ENCODE measurements at regions not wholly inside any gene's neighbourhood (a gene's known extent, or its start where the extent isn't known, plus 50 kb on each side); places are given as distances from the start of the nearest gene placed in this dataset.
A peak's percentile ranks its signal among the peaks of the same experiment; 100 is the strongest.

DNA sequence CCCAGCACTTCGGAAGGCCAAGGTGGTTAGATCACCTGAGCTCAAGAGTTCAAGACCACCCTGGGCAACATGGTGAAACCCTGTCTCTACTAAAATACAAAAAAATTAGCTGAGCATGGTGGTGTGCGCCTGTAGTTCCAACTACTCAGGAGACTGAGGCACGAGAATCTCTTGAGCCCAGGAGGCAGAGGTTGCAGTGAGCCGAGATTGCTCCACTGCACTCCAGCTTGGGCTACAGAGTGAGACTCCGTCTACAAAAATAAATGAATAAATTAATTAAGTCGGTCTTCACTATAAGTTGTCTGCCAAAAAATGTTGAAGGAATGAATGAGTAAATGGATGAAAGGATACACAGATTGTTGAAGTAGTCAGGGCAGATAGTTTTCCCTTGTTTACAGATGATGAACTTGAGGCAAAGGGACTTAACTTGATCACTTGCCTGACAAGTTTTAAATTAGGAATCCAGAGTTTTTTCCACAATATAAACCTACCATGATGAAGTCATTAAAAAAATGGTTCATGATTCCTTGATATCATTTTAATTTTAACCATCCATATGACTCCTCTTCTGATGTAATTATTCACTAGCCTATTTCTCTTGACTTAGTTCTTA is 130.8 kb downstream of the TLR5 start:
- Histone ChIP-seq H3K27ac (ENCODE audit: insufficient read depth, low read depth, low read length, poor library complexity, severe bottlenecking) (no peak overlapping the region), H3K27me3 (ENCODE audit: control insufficient read depth, insufficient read depth, low read length, poor library complexity, severe bottlenecking) (no peaks in the 10 kb centered on the region), H3K9me3 (ENCODE audit: control insufficient read depth, low read length) (no peaks in the 10 kb centered on the region), H3K4me3 (ENCODE audit: insufficient read depth, low read depth, low read length) (no peak overlapping the region), H3K36me3 (ENCODE audit: control insufficient read depth, insufficient read depth, low read length) (no peaks in the 10 kb centered on the region), H3K4me1 (ENCODE audit: control insufficient read depth, insufficient read depth, low read length) (peaks cover 55% of the 10 kb centered on the region)
- 89 to 92% methylated on average over 6 of the region's 6 CpGs for WGBS, 2 experiments

DNA sequence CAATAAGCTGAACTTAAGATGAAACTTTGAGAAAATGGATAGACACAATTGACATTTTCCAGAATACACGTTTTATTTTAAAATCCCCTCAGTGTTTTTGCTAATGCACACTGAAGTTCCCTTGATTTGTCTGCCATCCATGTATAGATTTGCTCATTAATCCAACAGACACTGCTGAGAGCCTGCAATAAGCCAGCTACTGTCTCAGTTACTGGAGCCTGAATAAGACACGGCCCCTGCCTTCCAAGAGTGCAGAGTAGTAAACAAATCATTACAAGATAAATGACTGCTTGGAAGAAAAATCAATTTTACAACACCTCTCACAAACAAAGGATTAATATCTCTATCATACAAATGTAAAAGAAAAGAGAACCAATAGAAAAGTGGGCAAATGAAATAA is 130.1 kb downstream of the TLR5 start:
- 66 to 81% methylated on average over 2 of the region's 2 CpGs for WGBS, 2 experiments
- H3K27ac ChIP-seq (ENCODE audit: insufficient read depth, low read depth, low read length, poor library complexity, severe bottlenecking), result no peak overlapping the region
- no peaks in the 10 kb centered on the region for H3K27me3 ChIP-seq (ENCODE audit: control insufficient read depth, insufficient read depth, low read length, poor library complexity, severe bottlenecking)
- peaks cover 49% of the 10 kb centered on the region for H3K4me1 ChIP-seq (ENCODE audit: control insufficient read depth, insufficient read depth, low read length)
- H3K36me3 ChIP-seq (ENCODE audit: control insufficient read depth, insufficient read depth, low read length), result no peaks in the 10 kb centered on the region
- no peaks in the 10 kb centered on the region for H3K9me3 ChIP-seq (ENCODE audit: control insufficient read depth, low read length)
- no peak overlapping the region for H3K4me3 ChIP-seq (ENCODE audit: insufficient read depth, low read depth, low read length)

DNA sequence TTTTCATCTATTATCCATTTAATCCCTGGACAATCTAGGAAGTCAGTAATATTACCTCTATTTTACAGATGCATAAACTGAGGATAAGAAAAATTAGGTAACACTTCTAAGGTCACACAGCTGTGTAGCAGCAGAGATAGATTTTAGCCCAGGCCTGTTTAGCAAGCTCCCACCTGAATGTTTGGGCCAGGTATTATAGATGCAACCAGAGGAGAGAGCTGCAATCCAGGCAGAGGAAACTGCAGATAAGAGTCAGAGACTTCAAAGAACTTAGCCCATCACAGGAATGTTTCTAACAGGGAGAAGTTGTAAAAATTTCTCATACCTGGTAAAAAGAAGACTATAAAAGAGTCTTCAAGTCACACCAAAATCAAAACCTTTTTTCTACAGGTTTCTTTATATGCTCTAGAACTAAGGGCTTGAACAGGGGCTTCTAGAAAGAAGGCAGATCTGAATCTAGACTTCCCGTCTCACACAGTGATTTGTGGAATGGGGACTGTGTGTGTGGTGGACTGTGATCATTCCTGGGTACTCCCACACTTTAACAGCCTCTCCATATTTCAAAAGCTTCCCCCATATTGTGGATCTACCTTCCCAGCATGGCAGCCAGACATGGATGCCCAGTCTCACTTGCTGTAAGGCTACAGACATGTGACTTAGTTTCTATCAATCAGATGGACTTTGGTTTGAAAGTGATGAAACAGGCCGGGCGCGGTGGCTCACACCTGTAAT is 128.7 kb downstream of the TLR5 start:
- WGBS, 2 experiments, result 89 to 100% methylated on average over 3 to 4 of the region's 4 CpGs
- H3K36me3 ChIP-seq (ENCODE audit: control insufficient read depth, insufficient read depth, low read length), result no peaks in the 10 kb centered on the region
- no peak overlapping the region for H3K4me3 ChIP-seq (ENCODE audit: insufficient read depth, low read depth, low read length)
- H3K4me1 ChIP-seq (ENCODE audit: control insufficient read depth, insufficient read depth, low read length), result peaks cover 36% of the 10 kb centered on the region
- H3K9me3 ChIP-seq (ENCODE audit: control insufficient read depth, low read length), result no peaks in the 10 kb centered on the region
- H3K27ac ChIP-seq (ENCODE audit: insufficient read depth, low read depth, low read length, poor library complexity, severe bottlenecking), result no peak overlapping the region
- H3K27me3 ChIP-seq (ENCODE audit: control insufficient read depth, insufficient read depth, low read length, poor library complexity, severe bottlenecking), result no peaks in the 10 kb centered on the region

DNA sequence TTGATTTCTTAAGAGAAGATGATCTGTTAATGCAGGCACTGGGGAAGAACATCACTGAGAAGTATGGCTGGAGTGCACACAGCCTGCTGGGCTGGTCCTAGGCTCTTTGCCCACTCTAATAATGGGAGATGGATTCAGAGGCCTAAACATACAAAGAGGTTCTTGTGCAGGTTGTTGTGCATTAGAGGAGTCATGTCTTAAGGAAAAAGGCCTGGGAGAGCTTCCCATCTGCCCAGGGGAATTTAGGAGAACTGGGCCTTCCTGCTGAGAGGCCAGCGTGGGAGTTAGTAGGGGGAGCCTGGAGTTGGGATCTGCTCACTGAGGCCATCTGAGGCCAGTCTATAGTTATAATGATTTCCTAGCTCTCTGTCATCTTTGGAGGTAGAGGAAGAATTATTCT is 126.7 kb downstream of the TLR5 start:
- Histone ChIP-seq H3K4me3 (ENCODE audit: insufficient read depth, low read depth, low read length) (no peak overlapping the region), H3K9me3 (ENCODE audit: control insufficient read depth, low read length) (no peaks in the 10 kb centered on the region), H3K36me3 (ENCODE audit: control insufficient read depth, insufficient read depth, low read length) (no peaks in the 10 kb centered on the region), H3K27ac (ENCODE audit: insufficient read depth, low read depth, low read length, poor library complexity, severe bottlenecking) (no peak overlapping the region), H3K27me3 (ENCODE audit: control insufficient read depth, insufficient read depth, low read length, poor library complexity, severe bottlenecking) (no peaks in the 10 kb centered on the region), H3K4me1 (ENCODE audit: control insufficient read depth, insufficient read depth, low read length) (peaks cover 25% of the 10 kb centered on the region)
- WGBS, 2 experiments, result 87 to 88% methylated on average over 1 of the region's 1 CpG

DNA sequence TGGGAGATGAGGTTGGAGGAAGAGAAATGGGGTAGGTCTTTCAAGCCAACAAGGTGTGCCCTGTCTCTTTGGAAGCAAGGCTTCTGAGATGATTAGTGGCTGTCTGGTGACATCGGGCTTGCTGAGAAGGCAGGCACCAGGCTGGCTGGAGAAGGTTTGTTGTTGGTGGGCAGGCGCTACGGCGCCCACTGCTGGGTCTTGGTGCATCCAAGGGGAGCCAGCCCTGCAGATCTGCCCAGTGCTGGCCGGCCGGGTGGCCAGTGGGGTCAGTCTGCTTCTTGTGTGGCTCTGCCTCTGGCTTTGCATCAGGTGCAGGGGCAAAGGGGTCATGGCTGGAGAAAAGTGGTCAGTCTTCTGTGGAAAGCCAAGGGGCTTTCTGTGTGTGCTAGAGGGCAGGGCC is 126.2 kb downstream of the TLR5 start:
- 87 to 88% methylated on average over 6 of the region's 6 CpGs for WGBS, 2 experiments
- H3K9me3 ChIP-seq (ENCODE audit: control insufficient read depth, low read length), result no peaks in the 10 kb centered on the region
- H3K27me3 ChIP-seq (ENCODE audit: control insufficient read depth, insufficient read depth, low read length, poor library complexity, severe bottlenecking), result no peaks in the 10 kb centered on the region
- H3K4me3 ChIP-seq (ENCODE audit: insufficient read depth, low read depth, low read length), result no peak overlapping the region
- no peak overlapping the region for H3K27ac ChIP-seq (ENCODE audit: insufficient read depth, low read depth, low read length, poor library complexity, severe bottlenecking)
- H3K36me3 ChIP-seq (ENCODE audit: control insufficient read depth, insufficient read depth, low read length), result no peaks in the 10 kb centered on the region
- peaks cover 21% of the 10 kb centered on the region for H3K4me1 ChIP-seq (ENCODE audit: control insufficient read depth, insufficient read depth, low read length)

DNA sequence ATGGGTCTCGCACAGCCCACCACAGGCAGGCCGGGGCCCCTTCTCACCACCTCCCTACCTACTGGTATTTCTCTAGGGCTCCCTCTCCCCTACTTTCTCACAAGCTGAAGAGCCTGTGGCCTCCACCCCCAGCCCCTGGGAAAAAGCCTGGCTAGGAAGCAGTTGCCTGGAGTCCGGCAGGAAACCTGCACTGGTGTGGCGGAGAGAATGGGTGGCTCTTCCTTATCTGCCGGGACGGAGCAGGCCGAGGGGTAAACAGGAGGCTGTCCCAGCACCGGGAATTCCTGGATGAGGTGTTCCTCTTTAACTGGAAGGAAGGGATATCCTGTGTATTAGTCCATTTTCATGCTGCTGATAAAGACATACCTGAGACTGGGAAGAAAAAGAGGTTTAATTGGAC is 125.8 kb downstream of the TLR5 start:
- Histone ChIP-seq H3K4me3 (ENCODE audit: insufficient read depth, low read depth, low read length) (no peak overlapping the region), H3K4me1 (ENCODE audit: control insufficient read depth, insufficient read depth, low read length) (peaks cover 21% of the 10 kb centered on the region), H3K36me3 (ENCODE audit: control insufficient read depth, insufficient read depth, low read length) (no peaks in the 10 kb centered on the region), H3K27me3 (ENCODE audit: control insufficient read depth, insufficient read depth, low read length, poor library complexity, severe bottlenecking) (no peaks in the 10 kb centered on the region), H3K9me3 (ENCODE audit: control insufficient read depth, low read length) (no peaks in the 10 kb centered on the region), H3K27ac (ENCODE audit: insufficient read depth, low read depth, low read length, poor library complexity, severe bottlenecking) (no peak overlapping the region)
- 96 to 97% methylated on average over 8 of the region's 8 CpGs for WGBS, 2 experiments

DNA sequence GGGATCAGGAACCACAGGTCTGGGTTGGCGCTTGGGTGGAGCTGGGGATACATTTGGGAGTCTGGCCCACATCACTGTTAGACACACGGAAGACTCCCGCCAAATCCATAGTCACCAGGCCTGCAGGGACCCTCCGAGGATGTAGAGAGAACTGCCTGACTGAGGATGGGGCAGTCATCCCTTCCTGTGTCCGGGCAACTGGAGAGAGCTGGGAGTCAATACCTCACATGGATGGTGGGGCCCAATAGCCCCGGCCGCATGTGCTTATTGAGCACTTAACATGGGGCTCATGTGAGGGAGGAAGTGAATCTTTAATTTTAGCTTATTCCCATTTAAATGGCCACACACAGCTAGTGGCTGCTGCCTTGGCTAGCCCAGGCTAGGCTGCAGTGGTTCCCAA is 124.5 kb downstream of the TLR5 start:
- Histone ChIP-seq H3K4me1 (ENCODE audit: control insufficient read depth, insufficient read depth, low read length) (peaks cover 18% of the 10 kb centered on the region), H3K4me3 (ENCODE audit: insufficient read depth, low read depth, low read length) (no peak overlapping the region), H3K36me3 (ENCODE audit: control insufficient read depth, insufficient read depth, low read length) (no peaks in the 10 kb centered on the region), H3K27ac (ENCODE audit: insufficient read depth, low read depth, low read length, poor library complexity, severe bottlenecking) (no peak overlapping the region), H3K27me3 (ENCODE audit: control insufficient read depth, insufficient read depth, low read length, poor library complexity, severe bottlenecking) (no peaks in the 10 kb centered on the region), H3K9me3 (ENCODE audit: control insufficient read depth, low read length) (no peaks in the 10 kb centered on the region)
- 95 to 96% methylated on average over 7 of the region's 7 CpGs for WGBS, 2 experiments

DNA sequence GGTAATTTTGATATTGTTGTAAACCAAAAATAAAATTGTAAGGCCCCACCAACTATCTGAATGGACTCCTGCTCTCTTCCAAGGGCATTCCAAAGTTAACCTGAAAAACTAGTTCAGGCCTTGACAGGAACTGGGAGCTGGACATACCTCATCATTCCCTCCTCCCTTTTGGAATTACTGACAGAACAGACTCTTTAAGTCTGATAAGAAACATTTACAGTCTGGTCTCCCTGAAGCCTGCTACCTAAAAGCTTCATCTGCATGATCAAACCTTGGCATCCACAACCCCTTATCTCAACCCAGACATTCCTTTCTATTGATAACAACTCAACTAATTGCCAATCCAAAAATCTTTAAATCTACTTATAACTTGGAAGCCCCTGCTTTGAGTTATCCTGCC is 123.8 kb downstream of the TLR5 start:
- no peaks in the 10 kb centered on the region for H3K9me3 ChIP-seq (ENCODE audit: control insufficient read depth, low read length)
- H3K4me1 ChIP-seq (ENCODE audit: control insufficient read depth, insufficient read depth, low read length), result peaks cover 25% of the 10 kb centered on the region
- no peaks in the 10 kb centered on the region for H3K27me3 ChIP-seq (ENCODE audit: control insufficient read depth, insufficient read depth, low read length, poor library complexity, severe bottlenecking)
- no peak overlapping the region for H3K27ac ChIP-seq (ENCODE audit: insufficient read depth, low read depth, low read length, poor library complexity, severe bottlenecking)
- no peak overlapping the region for H3K4me3 ChIP-seq (ENCODE audit: insufficient read depth, low read depth, low read length)
- H3K36me3 ChIP-seq (ENCODE audit: control insufficient read depth, insufficient read depth, low read length), result no peaks in the 10 kb centered on the region

DNA sequence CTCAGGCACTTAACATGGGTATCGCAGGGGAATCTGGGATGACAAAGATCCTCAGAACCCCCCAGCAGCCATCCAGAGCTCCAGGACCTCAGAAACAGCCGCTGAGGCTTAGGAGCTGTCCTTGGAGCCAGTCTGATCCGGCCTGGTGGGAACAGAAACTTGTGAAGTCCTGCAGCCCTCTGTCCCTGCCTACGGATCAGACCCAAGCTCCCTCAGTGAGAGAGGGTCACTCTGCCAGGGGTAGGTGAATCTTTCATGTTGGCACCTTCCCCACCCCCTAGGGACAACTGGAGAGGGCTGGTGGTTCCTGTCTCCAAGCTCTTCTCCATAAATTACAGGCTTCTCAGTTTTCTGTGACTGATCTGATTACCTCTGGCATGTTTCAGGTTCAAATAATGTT is 122.3 kb downstream of the TLR5 start:
- WGBS, 2 experiments, result 95 to 96% methylated on average over 4 of the region's 4 CpGs
- H3K9me3 ChIP-seq (ENCODE audit: control insufficient read depth, low read length), result no peaks in the 10 kb centered on the region
- H3K4me1 ChIP-seq (ENCODE audit: control insufficient read depth, insufficient read depth, low read length), result peaks cover 26% of the 10 kb centered on the region
- no peaks in the 10 kb centered on the region for H3K27me3 ChIP-seq (ENCODE audit: control insufficient read depth, insufficient read depth, low read length, poor library complexity, severe bottlenecking)
- no peak overlapping the region for H3K27ac ChIP-seq (ENCODE audit: insufficient read depth, low read depth, low read length, poor library complexity, severe bottlenecking)
- H3K4me3 ChIP-seq (ENCODE audit: insufficient read depth, low read depth, low read length), result no peak overlapping the region
- no peaks in the 10 kb centered on the region for H3K36me3 ChIP-seq (ENCODE audit: control insufficient read depth, insufficient read depth, low read length)

DNA sequence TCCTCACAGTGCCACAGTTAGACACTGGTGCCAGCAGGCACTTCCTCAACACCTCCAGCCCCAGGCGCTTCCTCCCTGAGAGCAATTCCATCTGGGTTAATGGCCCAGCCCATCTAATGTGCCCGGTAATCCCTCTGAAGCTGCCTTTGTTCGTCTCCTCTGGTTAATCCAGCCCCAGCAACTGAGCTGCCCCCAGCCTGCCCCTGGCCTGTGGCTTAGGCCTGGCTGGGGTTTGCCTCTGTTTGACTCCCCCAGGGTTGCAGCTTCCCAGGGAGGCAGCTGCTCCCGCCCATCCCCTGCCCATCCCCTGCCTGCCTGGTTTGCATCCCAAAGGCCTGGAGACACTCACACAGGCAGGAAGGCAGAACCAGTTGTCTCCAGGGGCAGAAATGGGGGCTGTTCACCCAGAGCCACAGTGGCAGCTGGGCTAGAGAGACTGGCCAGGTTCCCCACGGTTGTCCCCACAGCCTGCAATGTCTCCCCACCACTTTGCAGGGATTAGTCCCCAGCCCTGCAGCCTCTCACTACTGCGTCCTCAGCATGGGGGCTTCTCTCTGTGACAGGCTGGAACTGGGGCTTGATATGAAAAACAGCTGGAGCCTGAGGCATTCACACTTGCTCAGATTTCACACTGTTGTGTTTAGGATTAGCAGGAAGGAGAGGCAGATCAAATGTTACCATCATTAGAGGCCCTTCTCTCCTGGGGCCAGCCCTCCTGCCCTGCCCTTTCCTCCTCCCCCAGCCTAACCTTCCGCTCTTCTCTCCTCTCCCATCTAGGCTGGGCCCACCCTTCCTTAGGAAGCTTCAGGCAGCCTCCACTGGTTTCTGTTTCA is 120.2 kb downstream of the TLR5 start:
- H3K4me3 ChIP-seq (ENCODE audit: insufficient read depth, low read depth, low read length), result no peak overlapping the region

More for the DNA sequence above, 120.2 kb downstream of the TLR5 start:
- peaks cover 21% of the 10 kb centered on the region for H3K4me1 ChIP-seq (ENCODE audit: control insufficient read depth, insufficient read depth, low read length)
- no peaks in the 10 kb centered on the region for H3K9me3 ChIP-seq (ENCODE audit: control insufficient read depth, low read length)
- H3K27me3 ChIP-seq (ENCODE audit: control insufficient read depth, insufficient read depth, low read length, poor library complexity, severe bottlenecking), result no peaks in the 10 kb centered on the region
- H3K27ac ChIP-seq (ENCODE audit: insufficient read depth, low read depth, low read length, poor library complexity, severe bottlenecking), result peak overlapping the region; percentile 92
- 6 to 7% methylated on average over 7 of the region's 7 CpGs for WGBS, 2 experiments
- H3K36me3 ChIP-seq (ENCODE audit: control insufficient read depth, insufficient read depth, low read length), result no peaks in the 10 kb centered on the region

Measured in ectodermal cell (in vitro differentiated cells).